Pons (tissue), 1 donor: ENCODE measurements at regions not wholly inside any gene's neighbourhood (a gene's known extent, or its start where the extent isn't known, plus 50 kb on each side); places are given as distances from the start of the nearest gene placed in this dataset.

Experiments
- DNase-seq: peaks from one replicate; pipeline ENCODE4 v3.0.0-alpha.2; 2016; ENCODE audit warnings: low spot score

GRCh38 chr9:135239100-135239768, 151.8 kb downstream of the OLFM1 start:
- DNase-seq, result no peak

GRCh38 chr9:135239769-135240141, 152.3 kb downstream of the OLFM1 start:
- no peak for DNase-seq

GRCh38 chr9:135240222-135240621, 152.8 kb downstream of the OLFM1 start:
- no peak for DNase-seq

GRCh38 chr9:135240871-135241311, 153.4 kb downstream of the OLFM1 start:
- DNase-seq, result no peak

GRCh38 chr9:135241381-135242048, 154.0 kb downstream of the OLFM1 start:
- DNase-seq, result no peak

GRCh38 chr9:135242049-135242396, 154.6 kb downstream of the OLFM1 start:
- DNase-seq, result no peak

GRCh38 chr9:135242406-135242805, 154.9 kb downstream of the OLFM1 start:
- no peak for DNase-seq

GRCh38 chr9:135243201-135244190, 156.0 kb downstream of the OLFM1 start:
- no peak for DNase-seq

- peak; percentile 1 for DNase-seq
Measured at GRCh38 chr9:135244271-135245221, 157.1 kb downstream of the OLFM1 start.

GRCh38 chr9:135245482-135246247, 158.2 kb downstream of the OLFM1 start:
- no peak for DNase-seq

- no peak for DNase-seq
Measured at GRCh38 chr9:135246248-135247205, 159.1 kb downstream of the OLFM1 start.

GRCh38 chr9:135247227-135247930, 159.9 kb downstream of the OLFM1 start:
- DNase-seq, result no peak

GRCh38 chr9:135248111-135248510, 160.6 kb downstream of the OLFM1 start:
- no peak for DNase-seq

- no peak for DNase-seq
Measured at GRCh38 chr9:135248721-135249120, 161.3 kb downstream of the OLFM1 start.

- no peak for DNase-seq
Measured at GRCh38 chr9:135249191-135249590, 161.7 kb downstream of the OLFM1 start.

- no peak for DNase-seq
Measured at GRCh38 chr9:135249711-135250110, 162.2 kb downstream of the OLFM1 start.

GRCh38 chr9:135251331-135251761, 163.9 kb downstream of the OLFM1 start:
- no peak for DNase-seq

- no peak for DNase-seq
Measured at GRCh38 chr9:135251996-135252760, 164.7 kb downstream of the OLFM1 start.
